Subcutaneous abdominal adipose tissue (tissue), 5 donors: ENCODE measurements at regions not wholly inside any gene's neighbourhood (a gene's known extent, or its start where the extent isn't known, plus 50 kb on each side); places are given as distances from the start of the nearest gene placed in this dataset.
"Not testable (repeated sequence)": the region's sequence is repeated elsewhere in the genome, so short reads cannot be mapped to it uniquely, and the experiment has no call there.

Source experiments
- H3K27ac ChIP-seq: one replicate; pipeline ENCODE4 v1.7.0; 2013; ENCODE audit warnings: low read depth, mild to moderate bottlenecking, inconsistent platforms, low read length, moderate library complexity
- H3K27me3 ChIP-seq, 5 donors: one replicate each; pipeline ENCODE4 v1.7.0; 2013; ENCODE audit warnings: low read length in 5 of 5, inconsistent platforms in 1 of 5; ENCODE audit not compliant: control insufficient read depth in 5 of 5, insufficient read depth in 4 of 5
- H3K36me3 ChIP-seq, 5 donors: one replicate each; pipeline ENCODE4 v1.7.0; 2013; ENCODE audit warnings: low read length in 5 of 5; ENCODE audit not compliant: control insufficient read depth in 5 of 5, insufficient read depth in 5 of 5
- H3K4me1 ChIP-seq, 5 donors: one replicate each; pipeline ENCODE4 v1.7.0; 2013; ENCODE audit warnings: low read length in 5 of 5, mild to moderate bottlenecking in 3 of 5, moderate library complexity in 1 of 5; ENCODE audit not compliant: control insufficient read depth in 5 of 5, insufficient read depth in 5 of 5
- H3K4me3 ChIP-seq, 5 donors: one replicate each; pipeline ENCODE4 v1.7.0; 2013; ENCODE audit warnings: low read length in 5 of 5, low read depth in 1 of 5
- H3K9ac ChIP-seq, 5 donors: one replicate each; pipeline ENCODE4 v1.7.0; 2013; ENCODE audit warnings: low read length in 5 of 5, mild to moderate bottlenecking in 4 of 5, moderate library complexity in 3 of 5
- H3K9me3 ChIP-seq, 5 donors: one replicate each; pipeline ENCODE4 v1.7.0; 2013; ENCODE audit warnings: low read length in 5 of 5; ENCODE audit not compliant: control insufficient read depth in 5 of 5
- donor health status: healthy.
- donor health status: healthy.
- donor health status: healthy.
- donor health status: healthy.
- donor health status: healthy.

GRCh38 chr1:218507355-218508002 lies 162.3 kb downstream of the TGFB2 start:
- Histone ChIP-seq H3K27me3 (no peaks in the 10 kb centered on the region), H3K9ac (no peak overlapping the region), H3K4me3 (no peak overlapping the region), H3K27ac (no peak overlapping the region), H3K9me3 (peaks cover 0 to 11% (median 7%) of the 10 kb centered on the region in 5 donors), H3K36me3 (no peaks in the 10 kb centered on the region), H3K4me1 (no peaks in the 10 kb centered on the region)

DNA sequence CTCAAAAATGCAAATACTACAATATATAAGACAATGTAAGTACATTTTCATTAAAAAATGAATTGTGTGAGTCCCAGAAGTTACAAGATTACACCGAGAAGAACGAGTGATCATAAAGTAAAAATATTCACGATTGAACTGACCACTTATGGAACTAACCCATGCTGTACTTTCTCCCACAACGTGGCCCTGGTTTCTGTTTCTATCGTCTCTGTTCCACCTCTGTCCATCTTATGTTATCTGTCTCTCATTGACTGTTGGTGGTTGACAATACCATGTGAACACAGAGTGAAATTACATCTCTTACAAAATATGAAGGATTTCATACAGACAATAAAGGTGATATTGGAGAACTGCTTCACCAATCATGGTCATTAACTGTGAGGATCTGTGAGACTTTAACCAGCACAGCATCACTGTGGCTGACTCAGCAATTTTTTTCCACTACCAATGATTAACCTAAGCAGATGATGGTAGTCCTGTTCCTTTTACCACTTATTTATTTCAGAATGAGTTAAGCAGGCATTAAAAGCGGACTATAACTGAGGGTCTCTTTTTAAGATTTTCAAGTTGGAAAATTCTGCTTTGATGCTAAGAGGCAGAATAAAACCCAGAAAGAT lies 165.1 kb downstream of the TGFB2 start:
- Histone ChIP-seq H3K9me3 (peaks cover 0 to 11% (median 7%) of the 10 kb centered on the region in 5 donors), H3K27ac (no peak overlapping the region), H3K36me3 (no peaks in the 10 kb centered on the region), H3K9ac (no peak overlapping the region), H3K4me3 (no peak overlapping the region), H3K27me3 (no peaks in the 10 kb centered on the region), H3K4me1 (no peaks in the 10 kb centered on the region)

DNA sequence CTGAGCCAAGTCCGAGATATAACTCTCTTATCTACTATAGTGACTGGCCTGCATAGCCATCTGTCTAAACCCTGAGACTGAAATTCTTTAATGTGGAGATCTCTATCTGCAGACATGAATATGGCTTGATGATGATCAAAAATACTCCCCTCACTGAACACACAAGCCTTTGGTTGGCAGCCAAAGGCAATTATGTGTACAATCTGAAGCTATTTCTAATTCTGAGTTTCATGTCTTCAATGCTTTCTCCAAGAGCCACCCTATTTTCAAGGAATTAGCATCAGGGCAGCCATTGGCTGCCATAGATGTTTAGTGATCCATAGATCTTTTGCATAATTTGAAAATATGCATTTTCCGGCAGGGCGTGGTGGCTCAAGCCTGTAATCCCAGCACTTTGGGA lies 168.2 kb downstream of the TGFB2 start:
- H3K36me3 ChIP-seq: no peaks in the 10 kb centered on the region
- H3K9me3 ChIP-seq: peaks cover 0 to 3% (median 0%) of the 10 kb centered on the region in 5 donors
- peaks cover 0 to 4% (median 0%) of the 10 kb centered on the region in 5 donors for H3K27me3 ChIP-seq
- no peak overlapping the region for H3K9ac ChIP-seq
- H3K4me1 ChIP-seq: no peaks in the 10 kb centered on the region
- no peak overlapping the region for H3K27ac ChIP-seq
- H3K4me3 ChIP-seq: no peak overlapping the region

DNA sequence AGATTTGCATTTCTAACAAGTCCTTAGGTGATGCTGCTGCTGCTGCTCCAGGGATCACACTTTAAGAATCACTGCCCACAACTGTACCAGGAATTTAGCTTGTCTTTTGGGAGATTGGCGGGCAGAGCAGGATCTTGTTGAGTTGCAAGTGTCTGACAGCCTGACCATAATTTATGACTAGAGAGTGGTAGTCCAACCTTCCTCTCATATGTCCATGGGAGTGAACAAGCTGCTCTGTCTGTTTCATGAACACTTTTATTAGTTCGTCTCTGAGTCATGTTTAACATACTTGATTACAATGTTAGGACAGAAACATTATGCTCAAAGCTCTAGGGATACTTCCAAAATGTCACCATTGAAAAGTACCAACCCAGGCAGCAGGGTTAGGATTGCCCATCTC lies 169.6 kb downstream of the TGFB2 start:
- no peaks in the 10 kb centered on the region for H3K9me3 ChIP-seq
- H3K4me1 ChIP-seq: no peaks in the 10 kb centered on the region
- H3K27ac ChIP-seq: no peak overlapping the region
- no peaks in the 10 kb centered on the region for H3K36me3 ChIP-seq
- H3K4me3 ChIP-seq: no peak overlapping the region
- no peak overlapping the region for H3K9ac ChIP-seq
- peaks cover 0 to 4% (median 0%) of the 10 kb centered on the region in 5 donors for H3K27me3 ChIP-seq

DNA sequence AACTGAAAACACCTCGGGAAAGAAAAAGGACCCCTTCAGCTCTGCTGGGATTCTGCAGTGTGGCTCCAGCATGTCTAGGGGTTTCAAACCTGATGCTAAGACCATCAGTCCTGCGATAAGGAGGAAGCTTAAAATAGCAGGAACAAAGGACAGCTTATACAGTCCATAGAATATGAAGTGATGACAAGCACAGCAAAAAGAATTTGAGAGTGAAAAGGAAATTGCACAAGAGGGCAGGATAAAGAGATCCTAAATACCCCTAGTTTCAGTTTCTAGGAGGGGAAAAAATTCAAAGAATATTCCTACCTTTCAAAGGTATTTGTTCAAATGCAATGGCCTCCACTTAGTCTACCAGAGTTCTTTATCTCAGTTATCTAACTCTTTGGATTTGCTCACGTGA lies 171.4 kb downstream of the TGFB2 start:
- Histone ChIP-seq H3K4me3 (no peak overlapping the region), H3K27ac (no peak overlapping the region), H3K36me3 (no peaks in the 10 kb centered on the region), H3K9me3 (no peaks in the 10 kb centered on the region), H3K9ac (no peak overlapping the region), H3K27me3 (peaks cover 0 to 4% (median 0%) of the 10 kb centered on the region in 5 donors), H3K4me1 (no peaks in the 10 kb centered on the region)

- H3K27me3 ChIP-seq: peaks cover 0 to 4% (median 0%) of the 10 kb centered on the region in 5 donors
- no peak overlapping the region for H3K27ac ChIP-seq
- H3K4me3 ChIP-seq: no peak overlapping the region
- H3K9ac ChIP-seq: no peak overlapping the region
- no peaks in the 10 kb centered on the region for H3K9me3 ChIP-seq
- no peaks in the 10 kb centered on the region for H3K36me3 ChIP-seq
- H3K4me1 ChIP-seq: no peaks in the 10 kb centered on the region
Observed at GRCh38 chr1:218517459-218517858, 172.3 kb downstream of the TGFB2 start.

DNA sequence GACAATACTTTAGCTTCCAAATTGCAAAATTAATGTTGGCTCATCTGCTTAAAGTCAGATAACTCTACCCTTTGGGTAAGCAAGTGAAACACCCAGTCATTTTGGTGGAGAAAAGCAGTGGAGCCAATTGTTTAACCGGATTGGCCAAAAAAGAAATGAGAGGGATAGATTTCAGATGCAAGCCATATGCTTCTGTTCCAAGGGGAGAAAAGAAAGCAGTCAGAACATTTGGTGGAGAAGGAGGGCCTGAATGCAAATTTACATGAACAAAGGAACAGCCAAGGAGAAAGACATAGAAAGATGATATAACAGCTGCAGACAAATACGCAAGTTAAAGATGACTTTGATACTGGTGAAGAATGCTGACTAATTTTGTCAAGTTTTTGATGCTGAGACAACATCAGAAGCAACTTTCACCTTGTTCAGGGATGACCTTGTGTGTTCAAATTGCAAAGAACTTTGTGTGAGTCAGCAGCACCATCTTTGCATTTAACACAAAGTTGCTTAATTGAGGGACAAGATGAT lies 173.1 kb downstream of the TGFB2 start:
- peaks cover 0 to 4% (median 0%) of the 10 kb centered on the region in 5 donors for H3K27me3 ChIP-seq
- H3K4me1 ChIP-seq: no peaks in the 10 kb centered on the region
- H3K27ac ChIP-seq: no peak overlapping the region
- no peaks in the 10 kb centered on the region for H3K36me3 ChIP-seq
- H3K9me3 ChIP-seq: no peaks in the 10 kb centered on the region
- H3K9ac ChIP-seq: no peak overlapping the region
- no peak overlapping the region for H3K4me3 ChIP-seq

- H3K9me3 ChIP-seq, H3K9ac ChIP-seq, H3K4me3 ChIP-seq, H3K36me3 ChIP-seq, H3K4me1 ChIP-seq, H3K27me3 ChIP-seq, H3K27ac ChIP-seq: not testable (repeated sequence)
Observed at GRCh38 chr1:218520646-218521045, 175.5 kb downstream of the TGFB2 start.

DNA sequence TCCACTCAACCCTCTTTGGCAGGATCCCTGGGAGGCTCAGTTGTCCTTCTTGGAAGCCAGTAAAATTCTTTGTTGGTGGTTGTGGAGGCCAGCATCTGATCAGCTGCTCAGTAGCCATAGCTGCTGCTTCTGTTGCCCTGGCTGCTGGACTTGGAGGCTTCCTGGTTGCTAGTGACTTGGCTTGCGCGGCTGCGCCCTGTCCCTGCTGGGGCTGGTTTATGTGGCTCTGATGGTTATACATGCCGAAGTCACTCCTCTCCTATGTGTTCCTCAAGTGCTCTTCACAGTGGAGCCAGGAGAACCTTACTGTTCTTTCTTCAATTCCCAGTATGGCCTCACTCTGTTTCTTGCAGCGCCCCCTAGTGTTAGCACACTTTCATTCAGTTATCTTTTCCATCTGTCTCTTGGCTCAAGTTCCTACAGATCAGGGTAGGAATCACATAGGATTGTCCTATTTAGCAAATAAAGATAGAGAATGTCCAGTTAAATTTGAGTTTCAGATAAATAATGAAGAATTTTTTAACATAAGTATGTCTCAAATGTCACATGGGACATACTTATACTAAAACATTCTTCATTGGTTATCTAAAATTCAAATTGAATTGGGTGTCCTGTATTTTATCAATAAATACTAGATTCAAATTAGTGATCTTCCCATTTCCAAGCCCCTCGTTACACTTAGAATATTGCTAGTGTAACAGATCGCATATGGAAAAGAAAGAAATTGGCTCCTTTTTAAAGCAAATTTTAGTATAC lies 176.5 kb downstream of the TGFB2 start:
- Histone ChIP-seq H3K27ac (no peak overlapping the region), H3K27me3 (no peaks in the 10 kb centered on the region), H3K9me3 (no peaks in the 10 kb centered on the region), H3K4me1 (no peaks in the 10 kb centered on the region), H3K4me3 (no peak overlapping the region), H3K9ac (no peak overlapping the region), H3K36me3 (no peaks in the 10 kb centered on the region)

GRCh38 chr1:218524526-218524925 lies 179.4 kb downstream of the TGFB2 start:
- Histone ChIP-seq H3K4me1 (no peaks in the 10 kb centered on the region), H3K9me3 (no peaks in the 10 kb centered on the region), H3K9ac (no peak overlapping the region), H3K27ac (no peak overlapping the region), H3K27me3 (no peaks in the 10 kb centered on the region), H3K4me3 (no peak overlapping the region), H3K36me3 (no peaks in the 10 kb centered on the region)
